ENCODE measurements at regions not wholly inside any gene's neighbourhood (a gene's known extent, or its start where the extent isn't known, plus 50 kb on each side); places are given as distances from the start of the nearest gene placed in this dataset.

- no peak for TF ChIP-seq CTCF (IDR thresholded peaks at IDR 0.05; ENCODE audit: control insufficient read depth, extremely low read depth, insufficient read depth)
- no peak overlapping the region for H3K4me3 ChIP-seq (ENCODE audit: low read depth, low read length)
- no peak for DNase-seq (ENCODE audit: low read depth)
Measured at GRCh38 chr16:65545413-65545956, 423.6 kb upstream of the CDH11 start.

- no peak overlapping the region for H3K4me3 ChIP-seq (ENCODE audit: low read depth, low read length)
- no peak for TF ChIP-seq CTCF (IDR thresholded peaks at IDR 0.05; ENCODE audit: control insufficient read depth, extremely low read depth, insufficient read depth)
- no peak for DNase-seq (ENCODE audit: low read depth)
Measured at GRCh38 chr16:65543781-65544740, 422.2 kb upstream of the CDH11 start.

GRCh38 chr16:65541646-65542045 is 419.8 kb upstream of the CDH11 start:
- no peak for TF ChIP-seq CTCF (IDR thresholded peaks at IDR 0.05; ENCODE audit: control insufficient read depth, extremely low read depth, insufficient read depth)
- no peak for DNase-seq (ENCODE audit: low read depth)
- no peak overlapping the region for H3K4me3 ChIP-seq (ENCODE audit: low read depth, low read length)

- no peak for TF ChIP-seq CTCF (IDR thresholded peaks at IDR 0.05; ENCODE audit: control insufficient read depth, extremely low read depth, insufficient read depth)
Measured at GRCh38 chr16:65540901-65541300, 419.0 kb upstream of the CDH11 start.

DNA sequence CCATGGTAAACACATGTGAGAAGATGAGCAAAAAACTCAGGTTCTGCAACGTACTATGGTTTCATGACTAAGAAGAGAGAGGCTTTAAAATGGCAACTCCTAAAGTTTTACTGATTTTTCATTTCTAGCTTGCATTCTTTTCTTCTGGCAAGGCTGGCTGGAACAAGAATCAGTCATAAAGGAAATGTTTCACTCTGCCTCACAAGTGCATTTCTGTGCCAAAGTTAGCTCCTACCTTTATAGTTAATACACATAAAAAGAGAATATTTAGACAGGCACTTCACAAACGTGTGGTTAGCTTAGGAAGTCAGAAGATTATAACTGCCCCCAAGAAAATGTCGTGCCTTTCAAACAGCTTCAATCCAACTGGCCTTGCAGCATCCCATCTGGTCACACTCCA is 417.1 kb upstream of the CDH11 start:
- no peak for TF ChIP-seq CTCF (IDR thresholded peaks at IDR 0.05; ENCODE audit: control insufficient read depth, extremely low read depth, insufficient read depth)
- DNase-seq (ENCODE audit: low read depth): no peak
- no peak overlapping the region for H3K4me3 ChIP-seq (ENCODE audit: low read depth, low read length)

More at GRCh38 chr16:65540901-65541300, 419.0 kb upstream of the CDH11 start:
- DNase-seq (ENCODE audit: low read depth): no peak
- no peak overlapping the region for H3K4me3 ChIP-seq (ENCODE audit: low read depth, low read length)

DNA sequence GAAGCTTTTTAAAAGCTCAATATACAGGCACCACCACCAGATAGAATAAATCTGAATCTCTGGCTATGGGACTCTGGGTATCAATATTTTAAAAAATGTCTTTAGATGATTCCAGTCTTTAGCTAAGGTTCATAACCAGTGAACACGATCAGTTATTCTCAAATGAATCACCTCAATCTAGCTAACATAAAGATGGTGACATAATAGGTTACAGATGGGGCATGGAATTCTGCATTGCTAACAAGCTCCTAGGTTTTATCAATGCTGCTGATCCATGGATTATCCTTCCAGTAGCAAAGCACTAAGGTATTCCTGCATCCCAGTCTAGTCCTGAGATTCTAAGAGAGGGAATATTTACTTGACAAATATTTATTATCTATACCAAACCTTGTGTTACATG is 415.5 kb upstream of the CDH11 start:
- TF ChIP-seq CTCF (IDR thresholded peaks at IDR 0.05; ENCODE audit: control insufficient read depth, extremely low read depth, insufficient read depth): no peak
- no peak overlapping the region for H3K4me3 ChIP-seq (ENCODE audit: low read depth, low read length)
- no peak for DNase-seq (ENCODE audit: low read depth)
